Stimulated activated CD4-positive, alpha-beta T cell treated with anti-CD3 and anti-CD28 coated beads, Interleukin-1b, Interleukin-23, amount 100 ng/mL, for 24 hours (primary cell): ENCODE measurements at regions not wholly inside any gene's neighbourhood (a gene's known extent, or its start where the extent isn't known, plus 50 kb on each side); places are given as distances from the start of the nearest gene placed in this dataset.

ENCODE experiments used
- DNase-seq, 4 experiments: peaks; one replicate each; pipeline ENCODE4 v3.0.0-alpha.2; 2020; ENCODE audit warnings: low read depth in 4 of 4, low spot score in 1 of 4

- no peak for DNase-seq
Measured at GRCh38 chr9:75397836-75398235, 309.5 kb downstream of the OSTF1 start.

DNA sequence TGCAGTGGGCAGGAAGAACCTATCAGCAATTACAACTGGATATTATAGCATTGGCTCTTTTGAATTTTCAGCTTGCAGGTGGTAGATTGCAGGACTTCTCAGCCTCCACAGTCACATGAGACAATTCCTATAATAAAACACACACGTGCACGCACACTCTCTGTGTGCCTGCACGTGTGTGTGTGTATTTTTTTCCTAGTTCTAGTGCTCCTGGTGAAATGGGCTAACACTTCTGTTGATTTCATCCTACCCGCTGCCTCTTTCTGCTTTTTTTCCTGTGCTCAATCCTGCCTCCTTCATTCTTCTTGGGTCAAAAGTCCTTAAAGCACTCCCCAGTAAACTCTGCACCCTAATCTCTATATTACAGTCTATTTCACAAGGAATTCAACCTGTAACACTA is 320.1 kb downstream of the OSTF1 start:
- no peak for DNase-seq

GRCh38 chr9:75410405-75410804 is 322.1 kb downstream of the OSTF1 start:
- DNase-seq = no peak

DNA sequence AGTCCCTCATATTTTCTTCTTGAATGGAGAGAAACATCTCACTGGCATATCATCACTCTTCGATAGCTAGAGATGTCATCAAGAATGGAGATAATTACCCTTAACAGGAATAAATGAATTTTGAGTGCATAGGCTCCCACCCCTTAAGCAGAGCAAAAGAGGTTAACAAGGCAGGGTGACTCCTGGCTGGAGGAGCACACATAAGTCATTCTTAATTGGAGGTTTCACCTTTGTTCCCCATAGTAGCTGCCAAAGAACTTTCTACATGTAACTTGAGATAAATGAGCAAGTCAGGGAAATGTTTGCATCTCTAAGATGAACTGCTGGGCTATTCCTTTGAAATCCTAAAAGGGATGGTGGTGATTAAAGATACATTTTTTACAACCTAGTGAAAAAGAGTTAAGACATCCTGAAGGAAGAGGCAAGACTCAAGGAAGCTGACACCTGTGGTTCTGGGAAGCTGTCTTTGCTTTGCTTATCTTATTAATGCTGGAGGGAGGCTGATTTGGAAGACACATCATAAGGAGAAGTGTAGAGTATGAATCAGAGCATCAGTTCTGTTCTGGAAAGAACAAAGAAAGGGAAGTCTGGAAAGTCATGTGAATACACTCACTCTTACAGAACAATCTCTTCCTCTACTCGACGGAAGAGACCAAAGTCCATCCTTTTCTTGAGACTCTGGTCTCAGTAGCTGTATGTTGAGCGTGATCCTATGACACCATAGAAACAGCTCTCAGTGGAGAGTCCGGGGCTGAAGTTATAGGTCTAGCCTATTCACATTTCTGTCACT is 326.3 kb downstream of the OSTF1 start:
- no peak for DNase-seq

- no peak for DNase-seq
Measured at GRCh38 chr9:75417471-75417870, 329.2 kb downstream of the OSTF1 start.

DNA sequence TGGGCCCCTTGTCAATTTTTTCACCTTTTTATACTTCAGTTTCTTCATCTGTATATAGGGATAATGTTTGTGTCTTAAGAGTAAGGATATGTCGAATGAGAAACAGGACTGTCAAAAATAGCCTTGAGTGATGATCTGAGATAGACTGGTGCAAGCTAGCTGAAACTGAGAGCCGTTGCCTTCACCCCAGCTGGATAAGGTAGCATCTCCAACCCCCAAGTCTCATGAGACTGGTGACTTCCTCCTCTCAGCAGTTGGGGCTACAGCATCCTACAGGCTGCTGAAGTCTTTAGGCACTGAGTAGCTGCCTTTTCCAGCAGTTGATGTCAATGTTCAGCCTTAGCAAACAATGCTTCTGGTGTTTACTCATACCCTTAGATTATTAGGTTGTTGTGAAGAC is 330.2 kb downstream of the OSTF1 start:
- DNase-seq = no peak

- no peak for DNase-seq
Measured at GRCh38 chr9:75422944-75423522, 334.7 kb downstream of the OSTF1 start.

- no peak for DNase-seq
Measured at GRCh38 chr9:75429531-75430475, 341.5 kb downstream of the OSTF1 start.

- no peak for DNase-seq
Measured at GRCh38 chr9:75431375-75431774, 343.1 kb downstream of the OSTF1 start.

GRCh38 chr9:75432386-75432785 is 344.1 kb downstream of the OSTF1 start:
- DNase-seq = no peak

GRCh38 chr9:75432888-75433287 is 344.6 kb downstream of the OSTF1 start:
- DNase-seq = no peak

DNA sequence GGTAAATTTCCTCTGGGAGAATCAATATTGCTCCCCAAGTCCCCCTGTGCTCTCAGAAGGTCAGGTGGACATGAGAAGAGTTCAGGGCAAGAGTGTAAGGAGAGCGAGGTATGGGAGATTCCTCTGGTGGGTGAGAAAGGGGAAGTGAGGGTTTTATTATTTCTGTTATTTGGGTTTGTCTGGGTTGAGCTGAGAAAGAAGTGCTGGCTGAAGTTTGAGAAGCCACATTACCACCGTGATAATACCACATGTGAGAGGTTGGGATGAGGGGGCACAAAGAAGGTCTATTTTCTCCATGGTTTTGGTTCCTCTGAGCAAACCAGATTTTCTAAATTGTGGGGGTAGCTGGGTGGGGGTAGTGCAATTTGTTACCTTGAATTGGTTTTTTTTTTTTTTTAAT is 350.4 kb downstream of the OSTF1 start:
- DNase-seq = no peak

GRCh38 chr9:75440914-75441313 is 352.6 kb downstream of the OSTF1 start:
- DNase-seq = no peak

GRCh38 chr9:75445144-75445543 is 356.8 kb downstream of the OSTF1 start:
- DNase-seq = no peak

GRCh38 chr9:75447281-75447680 is 359.0 kb downstream of the OSTF1 start:
- no peak for DNase-seq

DNA sequence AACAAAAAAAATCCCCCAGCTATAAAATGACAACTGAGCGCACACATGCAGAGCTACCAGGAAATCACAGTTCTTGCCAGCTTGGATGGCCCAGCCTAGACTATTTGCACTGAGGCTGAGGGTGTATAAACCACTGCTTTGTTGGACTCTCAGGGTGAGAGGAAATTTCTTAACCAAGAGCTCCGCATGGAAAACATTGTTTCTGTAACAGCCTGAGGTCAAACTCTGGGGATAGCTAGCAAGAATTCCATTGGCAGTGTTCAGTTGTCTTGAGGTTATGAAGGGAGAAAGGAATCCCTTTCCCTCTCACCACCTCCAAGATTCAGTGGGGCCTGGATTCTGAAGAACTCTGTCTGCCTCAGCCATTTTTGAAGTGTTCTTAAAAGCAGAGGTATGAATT is 360.0 kb downstream of the OSTF1 start:
- DNase-seq = no peak

- DNase-seq = no peak
Measured at GRCh38 chr9:75448955-75449354, 360.6 kb downstream of the OSTF1 start.

GRCh38 chr9:75451045-75451444 is 362.7 kb downstream of the OSTF1 start:
- DNase-seq = no peak

DNA sequence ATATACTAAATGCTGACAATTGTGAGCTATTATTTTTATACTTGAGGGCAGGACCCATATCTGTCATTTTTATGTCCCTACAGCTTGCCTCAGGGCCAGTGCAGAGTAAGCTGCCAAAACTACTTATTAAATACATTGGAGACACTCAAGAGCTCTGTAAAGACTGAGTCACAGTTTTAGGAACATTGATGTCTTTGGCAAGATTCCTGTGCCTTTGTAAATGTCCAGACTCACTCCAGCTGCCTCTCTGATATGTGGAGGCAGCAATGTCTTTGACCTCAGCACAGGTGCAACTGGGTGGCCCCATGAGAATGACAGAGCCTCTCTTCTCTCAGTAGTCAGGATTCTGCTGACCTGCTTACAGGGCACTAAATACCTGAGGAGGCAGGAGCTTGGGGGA is 363.2 kb downstream of the OSTF1 start:
- no peak for DNase-seq

DNA sequence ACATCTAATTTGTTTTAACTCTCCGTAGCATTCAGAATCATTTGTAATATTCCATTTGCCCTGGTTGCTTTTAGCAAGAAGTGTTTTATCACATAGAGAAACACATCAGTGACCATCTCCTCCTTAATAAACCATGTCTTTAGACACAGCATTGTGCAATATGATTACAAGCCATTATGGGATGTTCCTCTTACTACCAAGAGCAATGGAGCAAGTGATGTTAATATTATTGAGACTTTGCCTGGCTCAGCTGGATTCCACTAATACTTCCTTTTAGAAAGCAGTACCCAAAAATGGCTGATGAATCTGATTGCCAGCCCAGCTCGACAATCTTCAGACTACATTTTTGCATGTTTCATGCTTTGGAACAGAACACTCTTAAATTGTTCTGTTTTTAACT is 364.2 kb downstream of the OSTF1 start:
- DNase-seq = no peak

DNA sequence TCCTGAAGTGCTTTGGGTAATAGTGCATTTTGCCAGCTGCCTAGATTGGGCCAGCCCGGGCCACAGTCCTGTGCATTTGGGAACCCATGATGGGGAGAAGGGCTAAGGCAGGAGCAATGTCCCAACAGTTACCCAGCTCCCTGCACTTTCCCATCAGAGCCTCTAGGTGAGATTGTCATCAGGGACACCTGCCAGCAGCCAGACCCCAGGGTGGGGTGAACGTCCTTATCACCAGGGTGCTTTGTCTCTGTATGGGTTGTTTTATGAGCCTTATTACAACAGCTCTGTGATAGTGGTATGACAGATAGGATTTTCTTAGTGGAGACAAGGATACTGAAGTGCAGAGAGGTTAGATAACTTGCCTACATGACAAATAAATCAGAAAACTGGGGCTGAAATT is 365.7 kb downstream of the OSTF1 start:
- no peak for DNase-seq

GRCh38 chr9:75454891-75455290 is 366.6 kb downstream of the OSTF1 start:
- DNase-seq = no peak
